ENCODE measurements at regions not wholly inside any gene's neighbourhood (a gene's known extent, or its start where the extent isn't known, plus 50 kb on each side); places are given as distances from the start of the nearest gene placed in this dataset.

DNA sequence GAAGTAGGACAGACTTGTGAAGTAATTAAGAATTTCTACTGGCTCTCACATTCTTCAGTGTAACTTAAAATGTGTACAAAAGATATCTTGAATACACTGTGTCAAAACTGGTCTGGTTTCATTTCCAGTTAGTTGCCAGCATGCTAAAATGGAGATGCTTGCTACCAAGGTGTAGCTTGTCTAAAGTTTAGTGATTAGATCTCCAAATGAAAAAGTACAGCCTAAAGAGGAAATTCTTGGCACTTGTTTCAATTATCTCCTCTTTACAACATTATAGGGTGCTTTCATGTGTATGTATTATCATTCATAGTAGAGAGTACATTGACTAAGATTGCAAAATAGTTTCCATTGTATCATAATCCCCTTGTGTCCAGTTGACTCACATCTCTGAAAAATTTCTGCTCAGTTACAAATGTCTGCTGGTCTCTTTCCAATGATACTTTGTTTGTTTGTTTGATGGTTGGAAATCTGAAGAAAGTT lies 97.3 kb upstream of the SPRY1 start:
- Histone ChIP-seq H3F3A (ENCODE audit: insufficient read depth, low read length, poor library complexity, severe bottlenecking) (no peaks in the 10 kb centered on the region), H3K27ac (ENCODE audit: low read length) (no peak overlapping the region), H3K9me3 (ENCODE audit: low read length) (no peaks in the 10 kb centered on the region), H2AFZ (ENCODE audit: low read depth, low read length) (no peak overlapping the region), H3K9me2 (ENCODE audit: insufficient read depth, low read length) (no peaks in the 10 kb centered on the region), H3K79me2 (replicated peaks; ENCODE audit: insufficient read depth, low read length) (no peaks in the 10 kb centered on the region), H3K4me2 (ENCODE audit: low read length) (no peak overlapping the region), H4K20me1 (ENCODE audit: insufficient read depth) (no peaks in the 10 kb centered on the region), H3K9ac (ENCODE audit: low read length) (no peak overlapping the region), H3K36me3 (ENCODE audit: insufficient read depth, low read length) (no peaks in the 10 kb centered on the region), H3K4me3 (ENCODE audit: low read length) (no peak overlapping the region), H3K27me3 (ENCODE audit: insufficient read depth, low read depth, low read length) (no peaks in the 10 kb centered on the region)
- no peak for TF ChIP-seq EZH2 (IDR thresholded peaks at IDR 0.05; ENCODE audit: borderline replicate concordance, insufficient read depth, low read length, poor library complexity, severe bottlenecking)
- TF ChIP-seq MXI1 (conservative IDR thresholded peaks at IDR 0.05; ENCODE audit: poor library complexity, severe bottlenecking), result no peak
- no peak for TF ChIP-seq EP300 (conservative IDR thresholded peaks at IDR 0.05; ENCODE audit: poor library complexity, severe bottlenecking)
- TF ChIP-seq, protein P1, sequence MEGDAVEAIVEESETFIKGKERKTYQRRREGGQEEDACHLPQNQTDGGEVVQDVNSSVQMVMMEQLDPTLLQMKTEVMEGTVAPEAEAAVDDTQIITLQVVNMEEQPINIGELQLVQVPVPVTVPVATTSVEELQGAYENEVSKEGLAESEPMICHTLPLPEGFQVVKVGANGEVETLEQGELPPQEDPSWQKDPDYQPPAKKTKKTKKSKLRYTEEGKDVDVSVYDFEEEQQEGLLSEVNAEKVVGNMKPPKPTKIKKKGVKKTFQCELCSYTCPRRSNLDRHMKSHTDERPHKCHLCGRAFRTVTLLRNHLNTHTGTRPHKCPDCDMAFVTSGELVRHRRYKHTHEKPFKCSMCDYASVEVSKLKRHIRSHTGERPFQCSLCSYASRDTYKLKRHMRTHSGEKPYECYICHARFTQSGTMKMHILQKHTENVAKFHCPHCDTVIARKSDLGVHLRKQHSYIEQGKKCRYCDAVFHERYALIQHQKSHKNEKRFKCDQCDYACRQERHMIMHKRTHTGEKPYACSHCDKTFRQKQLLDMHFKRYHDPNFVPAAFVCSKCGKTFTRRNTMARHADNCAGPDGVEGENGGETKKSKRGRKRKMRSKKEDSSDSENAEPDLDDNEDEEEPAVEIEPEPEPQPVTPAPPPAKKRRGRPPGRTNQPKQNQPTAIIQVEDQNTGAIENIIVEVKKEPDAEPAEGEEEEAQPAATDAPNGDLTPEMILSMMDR (IDR thresholded peaks at IDR 0.05; ENCODE audit: poor library complexity, severe bottlenecking), result no peak
- TF ChIP-seq TAF1 (IDR thresholded peaks at IDR 0.05; ENCODE audit: low read depth), result no peak
- TF ChIP-seq, protein P2, sequence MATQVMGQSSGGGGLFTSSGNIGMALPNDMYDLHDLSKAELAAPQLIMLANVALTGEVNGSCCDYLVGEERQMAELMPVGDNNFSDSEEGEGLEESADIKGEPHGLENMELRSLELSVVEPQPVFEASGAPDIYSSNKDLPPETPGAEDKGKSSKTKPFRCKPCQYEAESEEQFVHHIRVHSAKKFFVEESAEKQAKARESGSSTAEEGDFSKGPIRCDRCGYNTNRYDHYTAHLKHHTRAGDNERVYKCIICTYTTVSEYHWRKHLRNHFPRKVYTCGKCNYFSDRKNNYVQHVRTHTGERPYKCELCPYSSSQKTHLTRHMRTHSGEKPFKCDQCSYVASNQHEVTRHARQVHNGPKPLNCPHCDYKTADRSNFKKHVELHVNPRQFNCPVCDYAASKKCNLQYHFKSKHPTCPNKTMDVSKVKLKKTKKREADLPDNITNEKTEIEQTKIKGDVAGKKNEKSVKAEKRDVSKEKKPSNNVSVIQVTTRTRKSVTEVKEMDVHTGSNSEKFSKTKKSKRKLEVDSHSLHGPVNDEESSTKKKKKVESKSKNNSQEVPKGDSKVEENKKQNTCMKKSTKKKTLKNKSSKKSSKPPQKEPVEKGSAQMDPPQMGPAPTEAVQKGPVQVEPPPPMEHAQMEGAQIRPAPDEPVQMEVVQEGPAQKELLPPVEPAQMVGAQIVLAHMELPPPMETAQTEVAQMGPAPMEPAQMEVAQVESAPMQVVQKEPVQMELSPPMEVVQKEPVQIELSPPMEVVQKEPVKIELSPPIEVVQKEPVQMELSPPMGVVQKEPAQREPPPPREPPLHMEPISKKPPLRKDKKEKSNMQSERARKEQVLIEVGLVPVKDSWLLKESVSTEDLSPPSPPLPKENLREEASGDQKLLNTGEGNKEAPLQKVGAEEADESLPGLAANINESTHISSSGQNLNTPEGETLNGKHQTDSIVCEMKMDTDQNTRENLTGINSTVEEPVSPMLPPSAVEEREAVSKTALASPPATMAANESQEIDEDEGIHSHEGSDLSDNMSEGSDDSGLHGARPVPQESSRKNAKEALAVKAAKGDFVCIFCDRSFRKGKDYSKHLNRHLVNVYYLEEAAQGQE (IDR thresholded peaks at IDR 0.05; ENCODE audit: borderline replicate concordance), result no peak
- no peak for TF ChIP-seq RAD21 (conservative IDR thresholded peaks at IDR 0.05)
- no peak for TF ChIP-seq POLR2AphosphoS5 (IDR thresholded peaks at IDR 0.05)
- TF ChIP-seq SMC3 (conservative IDR thresholded peaks at IDR 0.05; ENCODE audit: poor library complexity), result no peak

DNA sequence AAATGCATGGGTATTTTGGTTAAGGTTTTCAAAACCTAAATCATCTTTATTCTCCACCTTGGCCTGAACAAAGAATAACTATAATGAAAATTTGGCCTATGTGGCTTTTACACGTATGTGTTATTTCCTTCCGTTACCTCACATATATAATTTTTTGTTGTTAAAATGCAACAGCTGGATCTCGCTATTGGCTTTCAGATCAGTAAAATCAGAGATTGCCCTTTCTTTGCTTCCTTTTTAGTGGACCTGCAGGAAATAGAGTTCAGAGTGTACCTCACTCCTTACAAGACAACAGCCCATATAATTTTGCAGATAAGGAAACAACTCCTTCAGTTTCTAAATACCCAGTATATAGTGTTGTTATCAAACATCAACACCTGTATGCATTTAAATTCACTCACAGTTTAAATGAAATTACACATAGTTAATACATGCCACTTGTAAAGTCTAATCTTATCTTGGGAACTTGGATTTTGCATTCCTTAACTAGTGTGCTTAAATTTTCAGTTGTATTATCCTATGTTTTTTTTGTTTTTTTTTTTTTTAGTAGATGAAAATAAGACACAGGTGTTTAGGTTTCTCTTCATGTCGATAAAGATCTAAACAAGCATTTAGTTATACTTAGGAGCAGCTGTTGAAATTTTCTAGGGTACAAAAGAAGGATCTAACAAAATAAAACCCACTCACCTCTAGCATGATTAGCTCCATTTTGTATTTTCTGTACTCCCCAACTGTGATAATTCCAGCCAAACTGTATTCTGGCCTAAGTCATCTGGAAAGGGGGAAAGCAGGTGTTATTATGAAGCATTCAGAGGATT lies 96.2 kb upstream of the SPRY1 start:
- Histone ChIP-seq H3F3A (ENCODE audit: insufficient read depth, low read length, poor library complexity, severe bottlenecking) (no peaks in the 10 kb centered on the region), H4K20me1 (ENCODE audit: insufficient read depth) (no peaks in the 10 kb centered on the region), H2AFZ (ENCODE audit: low read depth, low read length) (no peak overlapping the region), H3K9me2 (ENCODE audit: insufficient read depth, low read length) (no peaks in the 10 kb centered on the region), H3K36me3 (ENCODE audit: insufficient read depth, low read length) (no peaks in the 10 kb centered on the region), H3K27ac (ENCODE audit: low read length) (no peak overlapping the region), H3K9ac (ENCODE audit: low read length) (no peak overlapping the region), H3K9me3 (ENCODE audit: low read length) (no peaks in the 10 kb centered on the region), H3K4me3 (ENCODE audit: low read length) (no peak overlapping the region), H3K27me3 (ENCODE audit: insufficient read depth, low read depth, low read length) (no peaks in the 10 kb centered on the region), H3K79me2 (replicated peaks; ENCODE audit: insufficient read depth, low read length) (no peaks in the 10 kb centered on the region), H3K4me2 (ENCODE audit: low read length) (no peak overlapping the region)
- TF ChIP-seq, protein P1 (IDR thresholded peaks at IDR 0.05; ENCODE audit: poor library complexity, severe bottlenecking), result no peak
- TF ChIP-seq TAF1 (IDR thresholded peaks at IDR 0.05; ENCODE audit: low read depth), result no peak
